Loucy (cell line): ENCODE measurements at regions not wholly inside any gene's neighbourhood (a gene's known extent, or its start where the extent isn't known, plus 50 kb on each side); places are given as distances from the start of the nearest gene placed in this dataset.

Source experiments
- H2AFZ ChIP-seq: fragments of 200-600 bp; sonication (generic); 2 replicates; pipeline ENCODE4 v1.6.0; 2016; ENCODE audit warnings: antibody characterized with exemption, mild to moderate bottlenecking, low read length, moderate library complexity
- H3F3A ChIP-seq: fragments of 200-600 bp; 2 replicates; pipeline ENCODE4 v1.6.0; 2016; ENCODE audit warnings: antibody characterized with exemption, low read depth, mild to moderate bottlenecking
- H3K27me3 ChIP-seq: fragments of 200-600 bp; sonication (generic); 2 replicates; pipeline ENCODE4 v1.6.1; 2014; ENCODE audit warnings: low read length, mild to moderate bottlenecking; ENCODE audit not compliant: insufficient read depth, poor library complexity, severe bottlenecking
- H3K36me3 ChIP-seq: fragments of 200-600 bp; sonication (generic); 2 replicates; pipeline ENCODE4 v1.6.1; 2016; ENCODE audit warnings: low read length; ENCODE audit not compliant: insufficient read depth
- H3K4me1 ChIP-seq: fragments of 200-600 bp; sonication (generic); 2 replicates; pipeline ENCODE4 v1.5.1; 2014; ENCODE audit warnings: low read length, mild to moderate bottlenecking; ENCODE audit not compliant: insufficient read depth, poor library complexity, severe bottlenecking
- H3K4me2 ChIP-seq: fragments of 200-600 bp; sonication (generic); 2 replicates; pipeline ENCODE4 v1.6.0; 2014; ENCODE audit warnings: antibody characterized with exemption, low read length, low read depth, mild to moderate bottlenecking; ENCODE audit not compliant: poor library complexity, severe bottlenecking
- H3K4me3 ChIP-seq: fragments of 200-600 bp; sonication (generic); 2 replicates; pipeline ENCODE4 v1.5.1; 2014; ENCODE audit warnings: low read length, mild to moderate bottlenecking, mixed read lengths; ENCODE audit not compliant: poor library complexity, severe bottlenecking
- H3K79me2 ChIP-seq: fragments of 200-600 bp; sonication (generic); 2 replicates; pipeline ENCODE4 v1.6.1; 2014; ENCODE audit warnings: low read length; ENCODE audit not compliant: insufficient read depth
- H3K9ac ChIP-seq: fragments of 200-600 bp; sonication (generic); 2 replicates; pipeline ENCODE4 v1.6.0; 2014; ENCODE audit warnings: mild to moderate bottlenecking, low read depth, low read length, moderate library complexity; ENCODE audit not compliant: poor library complexity, severe bottlenecking
- H3K9me2 ChIP-seq: fragments of 200-600 bp; sonication (generic); replicated peaks from 2 replicates; pipeline ENCODE4 v1.6.1; 2016; ENCODE audit warnings: low read depth, low read length, mixed read lengths
- H3K9me3 ChIP-seq: fragments of 200-600 bp; sonication (generic); 2 replicates; pipeline ENCODE4 v1.6.1; 2014; ENCODE audit warnings: mild to moderate bottlenecking, antibody characterized with exemption, low read length, low read depth; ENCODE audit not compliant: insufficient read depth
- H4K20me1 ChIP-seq: fragments of 200-600 bp; sonication (generic); 2 replicates; pipeline ENCODE4 v1.6.0; 2014; ENCODE audit warnings: antibody characterized with exemption, low read length, mild to moderate bottlenecking; ENCODE audit not compliant: insufficient read depth, poor library complexity, severe bottlenecking
- CTCF ChIP-seq: fragments of 200-600 bp; sonication (generic); conservative IDR thresholded peaks from 2 replicates; pipeline ENCODE4 v1.5.1; 2014; ENCODE audit warnings: mild to moderate bottlenecking, antibody characterized with exemption, low read length
- EZH2phosphoT487 ChIP-seq: fragments of 200-600 bp; IDR thresholded peaks from 2 replicates; pipeline ENCODE4 v1.6.1; 2018; ENCODE audit warnings: antibody characterized with exemption, mild to moderate bottlenecking, moderate library complexity, borderline replicate concordance

DNA sequence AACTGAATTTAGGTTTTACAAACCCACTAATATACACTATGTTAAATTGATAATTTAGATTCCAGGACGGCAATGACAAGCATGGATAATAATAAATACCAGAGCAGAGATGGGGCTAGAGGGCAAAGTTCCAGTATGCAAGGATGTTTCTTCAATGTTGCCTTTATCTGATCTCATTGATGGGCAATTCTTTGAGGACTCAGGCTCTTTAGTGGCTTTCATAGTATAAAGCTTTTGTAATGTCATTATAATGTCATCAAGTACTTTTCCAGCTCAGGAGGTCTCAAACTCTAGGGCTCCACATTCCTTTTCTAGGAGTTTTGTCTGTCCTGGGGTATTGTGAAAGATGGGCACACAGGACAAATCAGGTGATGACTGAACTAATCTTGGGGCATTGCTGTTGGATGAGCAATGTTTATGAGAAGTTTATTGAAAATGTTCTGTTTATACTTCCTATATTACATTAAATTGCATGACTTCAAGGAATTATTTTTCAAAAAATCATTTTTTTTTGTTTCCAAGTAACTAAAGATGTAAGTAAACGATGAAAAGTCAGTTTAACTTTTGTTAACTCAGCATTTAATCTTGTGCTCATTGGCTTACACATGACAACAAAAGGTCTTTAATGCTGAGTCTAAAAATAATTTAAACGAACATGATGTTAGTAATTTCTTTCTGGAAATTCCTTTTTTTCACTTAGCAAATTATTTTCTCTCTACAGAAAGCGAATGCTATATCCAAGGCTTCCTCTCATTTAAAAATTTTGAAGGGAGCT, 116.4 kb downstream of the OXSM start:
- Histone ChIP-seq H3K27me3 (no peaks in the 10 kb centered on the region), H4K20me1 (no peaks in the 10 kb centered on the region), H3K9ac (no peak overlapping the region), H3K4me2 (no peak overlapping the region), H2AFZ (no peak overlapping the region), H3K4me1 (peaks cover 12% of the 10 kb centered on the region), H3K79me2 (no peaks in the 10 kb centered on the region), H3K36me3 (no peaks in the 10 kb centered on the region), H3K4me3 (no peak overlapping the region), H3K9me3 (no peaks in the 10 kb centered on the region), H3F3A (no peaks in the 10 kb centered on the region), H3K9me2 (no peaks in the 10 kb centered on the region)
- TF ChIP-seq CTCF: no peak

GRCh38 chr3:25907081-25907480, 117.2 kb downstream of the OXSM start:
- Histone ChIP-seq H3K4me2 (no peak overlapping the region), H3K36me3 (no peaks in the 10 kb centered on the region), H3F3A (no peaks in the 10 kb centered on the region), H2AFZ (no peak overlapping the region), H4K20me1 (no peaks in the 10 kb centered on the region), H3K9me2 (no peaks in the 10 kb centered on the region), H3K9ac (no peak overlapping the region), H3K9me3 (no peaks in the 10 kb centered on the region), H3K79me2 (no peaks in the 10 kb centered on the region), H3K4me1 (peaks cover 13% of the 10 kb centered on the region), H3K4me3 (no peak overlapping the region), H3K27me3 (no peaks in the 10 kb centered on the region)
- TF ChIP-seq CTCF: no peak
- no peak for TF ChIP-seq EZH2phosphoT487

DNA sequence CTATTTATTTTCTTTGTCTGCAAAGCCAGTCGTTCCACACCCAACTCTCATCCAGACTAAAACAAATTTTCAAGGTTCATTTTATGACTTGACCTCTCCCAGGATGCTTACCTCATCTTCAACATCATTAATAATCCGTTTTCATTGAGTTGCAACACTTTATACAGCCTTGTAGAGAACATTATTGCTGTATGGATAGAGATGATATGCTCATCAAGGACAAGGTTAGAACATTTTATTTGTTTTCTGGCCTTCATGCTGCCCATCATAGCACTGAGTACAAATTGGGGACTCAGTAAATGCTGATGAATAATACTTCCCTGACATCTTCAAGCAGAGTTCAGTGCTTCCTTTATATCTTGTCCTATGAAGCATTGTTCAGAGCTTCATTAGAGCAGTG, 120.2 kb downstream of the OXSM start:
- Histone ChIP-seq H3K4me3 (no peak overlapping the region), H4K20me1 (no peaks in the 10 kb centered on the region), H3F3A (no peaks in the 10 kb centered on the region), H3K9ac (no peak overlapping the region), H3K36me3 (no peaks in the 10 kb centered on the region), H3K27me3 (no peaks in the 10 kb centered on the region), H3K4me1 (peaks cover 13% of the 10 kb centered on the region), H3K9me2 (no peaks in the 10 kb centered on the region), H3K9me3 (no peaks in the 10 kb centered on the region), H2AFZ (no peak overlapping the region), H3K4me2 (no peak overlapping the region), H3K79me2 (no peaks in the 10 kb centered on the region)
- no peak for TF ChIP-seq EZH2phosphoT487
- no peak for TF ChIP-seq CTCF
